Left lung (tissue), 4 donors: ENCODE measurements at regions not wholly inside any gene's neighbourhood (a gene's known extent, or its start where the extent isn't known, plus 50 kb on each side); places are given as distances from the start of the nearest gene placed in this dataset.

ENCODE experiments used
- ATAC-seq: fragments of 200-7000 bp; cut with Tn5 transposase; one replicate; pipeline ENCODE4 v1.9.1; 2020; ENCODE audit warnings: moderate library complexity
- DNase-seq, 4 donors: peaks; one replicate each; pipeline ENCODE4 v3.0.0-alpha.2; 2013 to 2020
- H3K27ac ChIP-seq, 2 donors: fragments of 200-600 bp; sonication (generic) in 1 of 2; one replicate each; pipeline versions ENCODE4 v1.5.0 to v1.8.0; 2020 to 2021
- H3K27me3 ChIP-seq, 2 donors: fragments of 200-600 bp; sonication (generic) in 1 of 2; one replicate each; pipeline versions ENCODE4 v1.5.0 to v1.8.0; 2020 to 2021
- H3K36me3 ChIP-seq, 2 donors: fragments of 200-600 bp; sonication (generic) in 1 of 2; one replicate each; pipeline versions ENCODE4 v1.5.0 to v1.8.0; 2020 to 2021
- H3K4me1 ChIP-seq, 2 donors: fragments of 200-600 bp; one replicate each; pipeline ENCODE4 v1.8.0; 2021
- H3K4me3 ChIP-seq, 2 donors: fragments of 200-600 bp; sonication (generic) in 1 of 2; one replicate each; pipeline versions ENCODE4 v1.5.0 to v1.8.0; 2020 to 2021; ENCODE audit warnings: mild to moderate bottlenecking in 1 of 2
- H3K9me3 ChIP-seq, 2 donors: fragments of 200-600 bp; sonication (generic) in 1 of 2; one replicate each; pipeline versions ENCODE4 v1.5.0 to v1.8.0; 2020 to 2021
- intact Hi-C, 2 donors: fragments of 100-400 bp; cut with DNase I; formaldehyde crosslinking; loops; one replicate each; pipeline versions ENCODE4 v1.11.2 to v1.14.2; 2022
- TF ChIP-seq, protein P1 (sequence below), 2 donors: fragments of 200-600 bp; sonication (generic) in 1 of 2; IDR thresholded peaks; one replicate each; pipeline versions ENCODE4 v1.5.0 to v1.8.0; 2021; ENCODE audit warnings: antibody characterized with exemption in 2 of 2
- donor health status: DM: no; HTN: yes; CAD: no.
- donor health status: DM: no; HTN: no; CAD: no.

DNA sequence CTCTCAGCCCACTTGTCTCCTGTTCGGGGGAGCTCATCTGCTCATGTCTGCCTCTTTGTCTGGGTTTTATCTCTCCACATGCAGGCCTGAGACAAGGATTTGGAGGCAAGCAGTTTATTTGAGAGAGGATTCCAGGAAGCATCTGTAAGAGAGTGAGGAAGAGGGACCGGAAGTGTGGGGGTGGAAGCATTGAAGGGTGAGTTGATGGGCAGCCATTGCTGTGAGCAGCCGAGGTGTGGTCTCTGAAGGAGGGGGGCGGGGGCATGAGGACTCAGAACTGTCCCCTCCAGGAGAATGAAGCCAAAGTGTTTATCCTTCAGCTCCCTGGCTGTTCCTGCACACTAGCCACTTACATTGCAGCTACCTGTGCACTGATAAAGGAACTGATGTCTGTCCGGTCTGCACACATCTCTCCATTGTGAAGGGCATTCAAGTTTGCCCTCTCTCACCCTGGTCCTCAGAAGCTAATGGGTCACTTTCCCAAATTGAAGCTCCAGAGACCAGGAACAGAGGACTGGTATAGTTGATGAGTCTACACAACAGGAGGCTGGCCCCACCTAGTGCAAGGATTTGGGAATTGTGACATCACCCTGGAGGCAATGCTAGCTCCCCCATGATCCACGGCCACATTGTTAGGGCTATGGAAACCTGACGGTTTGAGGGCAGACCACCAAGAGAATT is 100.5 kb upstream of the FOXA2 start:
- Histone ChIP-seq H3K9me3 (no peaks in the 10 kb centered on the region), H3K27ac (peak overlapping the region in 1 of 2 donors; percentile 13), H3K36me3 (no peaks in the 10 kb centered on the region), H3K4me3 (no peak overlapping the region), H3K27me3 (no peaks in the 10 kb centered on the region), H3K4me1 (peaks cover 0 to 28% of the 10 kb centered on the region in 2 donors)
- TF ChIP-seq, protein P1, sequence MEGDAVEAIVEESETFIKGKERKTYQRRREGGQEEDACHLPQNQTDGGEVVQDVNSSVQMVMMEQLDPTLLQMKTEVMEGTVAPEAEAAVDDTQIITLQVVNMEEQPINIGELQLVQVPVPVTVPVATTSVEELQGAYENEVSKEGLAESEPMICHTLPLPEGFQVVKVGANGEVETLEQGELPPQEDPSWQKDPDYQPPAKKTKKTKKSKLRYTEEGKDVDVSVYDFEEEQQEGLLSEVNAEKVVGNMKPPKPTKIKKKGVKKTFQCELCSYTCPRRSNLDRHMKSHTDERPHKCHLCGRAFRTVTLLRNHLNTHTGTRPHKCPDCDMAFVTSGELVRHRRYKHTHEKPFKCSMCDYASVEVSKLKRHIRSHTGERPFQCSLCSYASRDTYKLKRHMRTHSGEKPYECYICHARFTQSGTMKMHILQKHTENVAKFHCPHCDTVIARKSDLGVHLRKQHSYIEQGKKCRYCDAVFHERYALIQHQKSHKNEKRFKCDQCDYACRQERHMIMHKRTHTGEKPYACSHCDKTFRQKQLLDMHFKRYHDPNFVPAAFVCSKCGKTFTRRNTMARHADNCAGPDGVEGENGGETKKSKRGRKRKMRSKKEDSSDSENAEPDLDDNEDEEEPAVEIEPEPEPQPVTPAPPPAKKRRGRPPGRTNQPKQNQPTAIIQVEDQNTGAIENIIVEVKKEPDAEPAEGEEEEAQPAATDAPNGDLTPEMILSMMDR (IDR thresholded peaks at IDR 0.05): no peak
- no peak for ATAC-seq
- DNase-seq: no peak
- intact Hi-C loops: loop anchor here (2.0 to 10.0 kb wide), 2 partner anchors 346 to 350 kb away; no protein-coding TSS in a partner anchor

DNA sequence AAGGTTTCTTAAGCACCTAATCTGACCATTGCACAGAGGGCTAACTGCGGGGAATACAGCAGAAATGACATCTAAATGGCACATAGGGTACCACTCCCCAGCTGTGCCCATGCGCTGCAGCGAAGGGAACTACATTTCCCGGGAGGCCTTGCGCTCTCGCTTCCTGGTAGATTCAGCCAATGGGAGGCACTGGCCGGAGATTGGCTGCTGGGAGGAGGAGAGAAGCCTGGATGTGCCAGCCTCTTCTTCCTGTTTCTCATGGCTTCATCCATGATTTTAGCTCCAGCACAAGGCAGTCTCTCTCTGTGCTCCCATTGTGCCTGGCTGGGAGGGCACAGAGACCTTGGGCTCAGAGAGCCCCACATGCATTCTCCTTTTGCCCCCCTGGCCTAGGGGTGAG is 101.7 kb upstream of the FOXA2 start:
- Histone ChIP-seq H3K4me3 (no peak overlapping the region), H3K4me1 (peaks cover 0 to 28% of the 10 kb centered on the region in 2 donors), H3K9me3 (no peaks in the 10 kb centered on the region), H3K27ac (no peak overlapping the region), H3K36me3 (no peaks in the 10 kb centered on the region), H3K27me3 (no peaks in the 10 kb centered on the region)
- ATAC-seq (peak; percentile 62), DNase-seq (peak in 2 of 4 donors; percentile 60 to 61)
- TF ChIP-seq, protein P1 (IDR thresholded peaks at IDR 0.05): no peak
- intact Hi-C loops: loop anchor here in 1 of 2 donors (10.0 kb wide), 1 partner anchor 351 kb away; no protein-coding TSS in a partner anchor

GRCh38 chr20:22687676-22688349 is 103.4 kb upstream of the FOXA2 start:
- intact Hi-C loops: loop anchor here in 1 of 2 donors (10.0 kb wide), 1 partner anchor 353 kb away; no protein-coding TSS in a partner anchor
- H3K4me1 ChIP-seq: peaks cover 0 to 37% of the 10 kb centered on the region in 2 donors
- TF ChIP-seq, protein P1 (IDR thresholded peaks at IDR 0.05): no peak

DNA sequence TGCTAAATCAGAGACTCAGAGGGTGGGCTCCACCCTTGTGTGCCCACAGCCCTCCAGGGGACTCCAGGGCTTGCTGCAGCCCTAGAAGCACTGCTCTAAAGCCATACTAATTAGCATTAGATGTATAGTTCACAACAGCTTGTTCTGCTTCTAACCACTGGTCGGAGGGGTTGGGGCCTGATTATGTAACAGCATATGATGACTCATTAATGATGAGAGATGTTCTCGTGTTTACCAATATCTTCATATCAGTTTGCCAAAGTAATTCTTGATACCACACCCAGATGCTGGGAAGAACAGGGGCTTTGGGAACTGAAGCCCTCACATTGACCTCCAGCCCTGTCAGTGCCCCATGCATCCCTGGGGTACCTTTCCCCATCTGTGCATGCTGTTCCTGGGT is 104.1 kb upstream of the FOXA2 start:
- no peaks in the 10 kb centered on the region for H3K9me3 ChIP-seq
- intact Hi-C loops: loop anchor here in 1 of 2 donors (10.0 kb wide), 1 partner anchor 354 kb away; no protein-coding TSS in a partner anchor
- H3K27ac ChIP-seq: no peak overlapping the region
- no peaks in the 10 kb centered on the region for H3K36me3 ChIP-seq
- TF ChIP-seq, protein P1 (IDR thresholded peaks at IDR 0.05): no peak
- no peaks in the 10 kb centered on the region for H3K27me3 ChIP-seq
- H3K4me1 ChIP-seq: peaks cover 0 to 37% of the 10 kb centered on the region in 2 donors
- no peak overlapping the region for H3K4me3 ChIP-seq
- no peak for DNase-seq
- no peak for ATAC-seq

More at GRCh38 chr20:22687676-22688349, 103.4 kb upstream of the FOXA2 start:
- no peak for DNase-seq
- Histone ChIP-seq H3K9me3 (no peaks in the 10 kb centered on the region), H3K4me3 (no peak overlapping the region), H3K36me3 (no peaks in the 10 kb centered on the region), H3K27me3 (no peaks in the 10 kb centered on the region), H3K27ac (no peak overlapping the region)
- no peak for ATAC-seq

DNA sequence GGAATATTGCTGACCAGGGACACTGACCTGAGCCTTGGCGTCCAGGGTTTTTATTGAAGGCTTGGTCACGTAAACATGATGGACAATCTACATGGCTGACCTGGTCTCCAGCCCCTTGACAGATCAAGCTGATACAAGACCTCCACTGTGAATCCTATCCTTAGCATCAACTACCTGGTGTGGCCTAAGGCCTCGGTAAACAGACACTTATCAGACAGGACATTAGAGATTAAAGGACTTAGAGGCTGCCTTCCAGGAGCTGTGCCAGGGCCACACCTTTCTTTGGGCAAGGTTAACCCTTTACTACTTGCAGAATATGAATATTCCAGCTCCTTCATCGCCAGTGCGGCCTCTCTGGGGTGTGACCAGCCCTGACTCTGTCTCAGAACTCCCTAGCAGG is 104.9 kb upstream of the FOXA2 start:
- peaks cover 0 to 35% of the 10 kb centered on the region in 2 donors for H3K4me1 ChIP-seq
- no peak overlapping the region for H3K27ac ChIP-seq
- ATAC-seq (no peak), DNase-seq (no peak)
- H3K27me3 ChIP-seq: no peaks in the 10 kb centered on the region
- intact Hi-C loops: loop anchor here in 1 of 2 donors (10.0 kb wide), 1 partner anchor 354 kb away; no protein-coding TSS in a partner anchor
- no peaks in the 10 kb centered on the region for H3K9me3 ChIP-seq
- TF ChIP-seq, protein P1 (IDR thresholded peaks at IDR 0.05): no peak
- H3K36me3 ChIP-seq: no peaks in the 10 kb centered on the region
- H3K4me3 ChIP-seq: no peak overlapping the region
